SU-DHL-6 (cell line): ENCODE measurements at regions not wholly inside any gene's neighbourhood (a gene's known extent, or its start where the extent isn't known, plus 50 kb on each side); places are given as distances from the start of the nearest gene placed in this dataset.

Source experiments
- H2AFZ ChIP-seq: fragments of 200-600 bp; sonication (generic); 2 replicates; pipeline ENCODE4 v1.6.1; 2014; ENCODE audit warnings: low read depth, mild to moderate bottlenecking, moderate library complexity, mixed read lengths, antibody characterized with exemption, low read length; ENCODE audit not compliant: severe bottlenecking
- H3F3A ChIP-seq: fragments of 200-600 bp; shearing (Covaris generic); 2 replicates; pipeline ENCODE4 v1.6.0; 2016; ENCODE audit warnings: antibody characterized with exemption, mild to moderate bottlenecking; ENCODE audit not compliant: insufficient read depth
- H3K27ac ChIP-seq: fragments of 200-600 bp; sonication (generic); 2 replicates; pipeline ENCODE4 v1.5.1; 2016; ENCODE audit warnings: low read depth, mild to moderate bottlenecking, low read length, moderate library complexity, mixed read lengths
- H3K27me3 ChIP-seq: fragments of 200-600 bp; sonication (generic), shearing (Covaris generic); 2 replicates; pipeline ENCODE4 v1.6.0; 2014; ENCODE audit warnings: mild to moderate bottlenecking, low read length
- H3K36me3 ChIP-seq: fragments of 200-600 bp; sonication (generic); 2 replicates; pipeline ENCODE4 v1.6.1; 2014; ENCODE audit warnings: mild to moderate bottlenecking, low read length, mixed read lengths
- H3K4me2 ChIP-seq: fragments of 300-600, 200-600 bp; shearing (Covaris generic), sonication (generic); 2 replicates; pipeline ENCODE4 v1.6.0; 2014; ENCODE audit warnings: low read length, low read depth, mild to moderate bottlenecking; ENCODE audit not compliant: poor library complexity, severe bottlenecking
- H3K4me3 ChIP-seq: fragments of 200-600 bp; sonication (generic); 2 replicates; pipeline ENCODE4 v1.5.1; 2014; ENCODE audit warnings: antibody characterized with exemption, low read length, mild to moderate bottlenecking, mixed read lengths; ENCODE audit not compliant: insufficient read depth, poor library complexity, severe bottlenecking
- H3K79me2 ChIP-seq: fragments of 200-600 bp; sonication (generic); 2 replicates; pipeline ENCODE4 v1.6.1; 2014; ENCODE audit warnings: mild to moderate bottlenecking, low read length, moderate library complexity; ENCODE audit not compliant: insufficient read depth
- H3K9ac ChIP-seq: fragments of 200-600 bp; sonication (generic); 2 replicates; pipeline ENCODE4 v1.7.0; 2014; ENCODE audit warnings: mild to moderate bottlenecking, low read length
- H3K9me2 ChIP-seq: fragments of 200-600 bp; sonication (generic); replicated peaks from 2 replicates; pipeline ENCODE4 v1.6.1; 2014; ENCODE audit warnings: low read length; ENCODE audit not compliant: insufficient read depth
- H3K9me3 ChIP-seq: fragments of 200-600 bp; sonication (generic); 2 replicates; pipeline ENCODE4 v1.6.1; 2014; ENCODE audit warnings: low read length, mixed read lengths; ENCODE audit not compliant: insufficient read depth
- H4K20me1 ChIP-seq: fragments of 200-600 bp; sonication (generic); 2 replicates; pipeline ENCODE4 v1.6.1; 2014; ENCODE audit warnings: low read depth, mild to moderate bottlenecking, antibody characterized with exemption, low read length, moderate library complexity, mixed read lengths
- EZH2phosphoT487 ChIP-seq: fragments of 200-600 bp; sonication (generic), shearing (Covaris generic); conservative IDR thresholded peaks from 2 replicates; pipeline ENCODE4 v1.6.1; 2018; ENCODE audit warnings: mild to moderate bottlenecking, antibody characterized with exemption, low read length, moderate library complexity, mixed read lengths
- TF ChIP-seq, protein P1 (sequence below): fragments of 200-600 bp; sonication (generic); IDR thresholded peaks from one replicate; pipeline ENCODE4 v1.5.1; 2017; ENCODE audit warnings: antibody characterized with exemption, mild to moderate bottlenecking, low read length, moderate library complexity; ENCODE audit not compliant: insufficient read depth, poor library complexity, severe bottlenecking

DNA sequence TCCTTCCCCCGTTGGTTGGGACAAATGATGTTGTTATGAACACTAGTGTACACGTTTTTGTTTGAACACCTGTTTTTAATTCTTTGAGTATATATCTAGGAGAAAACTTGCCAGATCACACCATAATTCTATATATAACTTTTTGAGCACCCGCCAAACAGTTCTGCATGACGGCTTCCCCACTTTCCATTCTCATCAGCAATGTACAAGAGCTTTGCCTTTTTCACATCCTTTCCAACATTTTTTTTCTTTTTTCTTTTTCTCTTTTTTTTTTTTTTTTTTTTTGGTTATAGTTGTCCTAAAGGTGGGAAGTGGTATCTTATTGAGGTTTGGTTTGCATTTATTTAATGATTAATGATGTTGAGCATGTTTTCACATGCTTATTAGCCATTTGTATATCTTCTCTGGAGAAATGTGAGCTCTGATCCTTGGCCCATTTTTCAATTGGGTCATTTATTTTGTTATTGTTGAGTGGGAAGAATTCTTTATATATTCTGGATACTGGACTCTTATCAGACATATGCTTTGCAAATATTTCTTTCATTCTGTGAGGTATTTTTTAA, 86.9 kb upstream of the ZC3H15 start:
- Histone ChIP-seq H3F3A (no peaks in the 10 kb centered on the region), H3K9ac (no peak overlapping the region), H3K4me3 (no peak overlapping the region), H3K27ac (peak overlapping the region; percentile 69), H3K36me3 (no peaks in the 10 kb centered on the region), H3K9me2 (no peaks in the 10 kb centered on the region), H2AFZ (no peak overlapping the region), H4K20me1 (no peaks in the 10 kb centered on the region), H3K4me2 (peak overlapping the region; percentile 49), H3K27me3 (no peaks in the 10 kb centered on the region), H3K9me3 (no peaks in the 10 kb centered on the region), H3K79me2 (no peaks in the 10 kb centered on the region)
- TF ChIP-seq EZH2phosphoT487, result no peak
- TF ChIP-seq, protein P1, sequence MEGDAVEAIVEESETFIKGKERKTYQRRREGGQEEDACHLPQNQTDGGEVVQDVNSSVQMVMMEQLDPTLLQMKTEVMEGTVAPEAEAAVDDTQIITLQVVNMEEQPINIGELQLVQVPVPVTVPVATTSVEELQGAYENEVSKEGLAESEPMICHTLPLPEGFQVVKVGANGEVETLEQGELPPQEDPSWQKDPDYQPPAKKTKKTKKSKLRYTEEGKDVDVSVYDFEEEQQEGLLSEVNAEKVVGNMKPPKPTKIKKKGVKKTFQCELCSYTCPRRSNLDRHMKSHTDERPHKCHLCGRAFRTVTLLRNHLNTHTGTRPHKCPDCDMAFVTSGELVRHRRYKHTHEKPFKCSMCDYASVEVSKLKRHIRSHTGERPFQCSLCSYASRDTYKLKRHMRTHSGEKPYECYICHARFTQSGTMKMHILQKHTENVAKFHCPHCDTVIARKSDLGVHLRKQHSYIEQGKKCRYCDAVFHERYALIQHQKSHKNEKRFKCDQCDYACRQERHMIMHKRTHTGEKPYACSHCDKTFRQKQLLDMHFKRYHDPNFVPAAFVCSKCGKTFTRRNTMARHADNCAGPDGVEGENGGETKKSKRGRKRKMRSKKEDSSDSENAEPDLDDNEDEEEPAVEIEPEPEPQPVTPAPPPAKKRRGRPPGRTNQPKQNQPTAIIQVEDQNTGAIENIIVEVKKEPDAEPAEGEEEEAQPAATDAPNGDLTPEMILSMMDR, result no peak

DNA sequence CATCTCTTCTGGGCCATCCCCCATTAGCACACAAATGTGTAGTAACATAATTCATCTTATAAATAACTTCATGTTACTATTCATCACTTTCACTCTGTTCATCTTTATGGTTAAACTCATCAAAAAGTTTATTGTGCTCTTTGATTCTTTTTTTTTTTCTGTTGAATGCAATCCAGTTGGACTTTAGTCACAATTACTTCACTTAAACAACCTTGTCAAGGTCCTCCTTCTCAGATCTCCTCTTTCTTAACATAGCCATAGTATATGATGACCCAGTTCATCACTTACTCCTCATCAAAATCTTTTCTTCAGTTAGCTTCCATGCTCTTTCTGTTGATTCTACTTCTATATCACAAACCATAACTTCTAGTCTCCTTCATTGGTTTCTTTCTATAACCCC, 80.2 kb upstream of the ZC3H15 start:
- Histone ChIP-seq H3F3A (no peaks in the 10 kb centered on the region), H3K9me3 (no peaks in the 10 kb centered on the region), H3K27me3 (no peaks in the 10 kb centered on the region), H3K9ac (no peak overlapping the region), H3K36me3 (no peaks in the 10 kb centered on the region), H3K4me2 (no peak overlapping the region), H2AFZ (no peak overlapping the region), H3K4me3 (no peak overlapping the region), H3K79me2 (no peaks in the 10 kb centered on the region), H3K9me2 (no peaks in the 10 kb centered on the region), H4K20me1 (no peaks in the 10 kb centered on the region), H3K27ac (no peak overlapping the region)
- no peak for TF ChIP-seq EZH2phosphoT487
- TF ChIP-seq, protein P1, result no peak

DNA sequence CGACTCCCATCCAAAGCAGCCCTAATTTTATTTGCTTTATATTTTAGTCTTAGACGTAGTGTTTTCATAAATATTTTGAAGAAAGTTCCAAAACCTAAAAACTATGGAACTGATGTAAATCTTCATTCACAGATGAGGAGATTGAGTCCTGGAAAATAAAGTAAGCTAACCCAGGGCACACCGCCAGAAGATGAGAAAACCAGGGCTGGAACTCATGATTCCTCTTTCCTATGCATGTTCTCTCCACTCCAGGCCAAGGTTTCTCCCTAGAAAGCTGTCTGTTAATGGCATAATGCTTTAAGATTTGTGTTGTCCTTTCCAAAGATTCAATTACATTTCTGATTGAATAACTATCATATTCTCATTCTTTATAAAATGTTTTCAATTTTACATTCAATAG, 78.4 kb upstream of the ZC3H15 start:
- no peaks in the 10 kb centered on the region for H3F3A ChIP-seq
- H3K9me3 ChIP-seq, result no peaks in the 10 kb centered on the region
- no peak overlapping the region for H3K9ac ChIP-seq
- no peak for TF ChIP-seq EZH2phosphoT487
- TF ChIP-seq, protein P1, result no peak
- H3K4me2 ChIP-seq, result no peak overlapping the region
- no peak overlapping the region for H2AFZ ChIP-seq
- H3K27ac ChIP-seq, result no peak overlapping the region
- no peaks in the 10 kb centered on the region for H3K9me2 ChIP-seq
- no peaks in the 10 kb centered on the region for H3K27me3 ChIP-seq
- no peaks in the 10 kb centered on the region for H4K20me1 ChIP-seq
- H3K79me2 ChIP-seq, result no peaks in the 10 kb centered on the region
- H3K36me3 ChIP-seq, result no peaks in the 10 kb centered on the region
- no peak overlapping the region for H3K4me3 ChIP-seq

DNA sequence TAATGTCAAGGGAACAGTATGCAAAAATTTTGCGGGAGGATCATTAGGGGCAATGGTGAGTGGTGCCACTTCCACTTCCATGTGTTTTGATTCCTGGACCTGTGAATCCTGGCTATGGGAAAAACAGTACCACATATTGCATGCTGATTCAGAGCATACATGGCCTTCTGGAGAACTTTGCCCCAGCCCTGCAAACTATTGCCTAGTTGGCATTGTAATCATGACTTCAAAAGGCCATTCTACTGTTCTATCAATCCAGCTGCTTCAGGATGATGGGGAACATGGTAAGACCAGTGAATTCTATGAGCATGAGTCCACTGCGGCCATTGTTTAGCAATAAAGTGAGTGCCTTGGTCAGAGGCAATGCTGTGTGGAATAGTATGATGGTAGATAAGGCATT, 75.3 kb upstream of the ZC3H15 start:
- Histone ChIP-seq H3K79me2 (no peaks in the 10 kb centered on the region), H3F3A (no peaks in the 10 kb centered on the region), H3K4me3 (no peak overlapping the region), H3K27ac (no peak overlapping the region), H3K27me3 (no peaks in the 10 kb centered on the region), H2AFZ (no peak overlapping the region), H3K4me2 (no peak overlapping the region), H3K9me3 (no peaks in the 10 kb centered on the region), H3K36me3 (no peaks in the 10 kb centered on the region), H3K9me2 (no peaks in the 10 kb centered on the region), H4K20me1 (no peaks in the 10 kb centered on the region), H3K9ac (no peak overlapping the region)
- TF ChIP-seq, protein P1, result no peak
- TF ChIP-seq EZH2phosphoT487, result no peak
